Mesenchymal stem cell (in vitro differentiated cells and primary cell): ENCODE measurements at regions not wholly inside any gene's neighbourhood (a gene's known extent, or its start where the extent isn't known, plus 50 kb on each side); places are given as distances from the start of the nearest gene placed in this dataset.

Source experiments
- DNase-seq: peaks from one replicate; pipeline ENCODE4 v3.0.0-alpha.2; 2013
- H2AFZ ChIP-seq: one replicate; pipeline ENCODE4 v1.6.1; 2013; ENCODE audit warnings: low read depth, mild to moderate bottlenecking, control low read depth, inconsistent platforms, low read length, moderate library complexity
- H2AK5ac ChIP-seq: 2 replicates; pipeline ENCODE4 v1.6.1; 2013; ENCODE audit warnings: low read length, moderate library complexity, mild to moderate bottlenecking, inconsistent platforms; ENCODE audit not compliant: severe bottlenecking
- H2BK120ac ChIP-seq: one replicate; pipeline ENCODE4 v1.6.1; 2013; ENCODE audit warnings: low read depth, mild to moderate bottlenecking, inconsistent platforms, low read length, moderate library complexity
- H2BK12ac ChIP-seq, 2 experiments: one replicate each; pipeline ENCODE4 v1.6.1; 2013; ENCODE audit warnings: inconsistent platforms in 2 of 2, low read length in 2 of 2, mild to moderate bottlenecking in 2 of 2, moderate library complexity in 2 of 2, control low read depth in 1 of 2
- H2BK15ac ChIP-seq: one replicate; pipeline ENCODE4 v1.6.1; 2013; ENCODE audit warnings: mild to moderate bottlenecking, low read depth, inconsistent platforms; ENCODE audit not compliant: poor library complexity, severe bottlenecking
- H2BK5ac ChIP-seq: 2 replicates; pipeline ENCODE4 v1.6.1; 2013; ENCODE audit warnings: low read depth, mild to moderate bottlenecking, low read length, control low read depth, inconsistent platforms; ENCODE audit not compliant: poor library complexity, severe bottlenecking
- H3K14ac ChIP-seq, 2 experiments: one replicate each; pipeline ENCODE4 v1.6.1; 2013; ENCODE audit warnings: inconsistent platforms in 2 of 2, low read length in 2 of 2, control low read depth in 1 of 2, mild to moderate bottlenecking in 1 of 2, moderate library complexity in 1 of 2
- H3K18ac ChIP-seq, 2 experiments: one replicate each; pipeline ENCODE4 v1.6.1; 2013; ENCODE audit warnings: inconsistent platforms in 2 of 2, low read length in 2 of 2, control low read depth in 1 of 2, low read depth in 1 of 2, mild to moderate bottlenecking in 1 of 2
- H3K23ac ChIP-seq, 2 experiments: one replicate each; pipeline ENCODE4 v1.6.1; 2013; ENCODE audit warnings: inconsistent platforms in 2 of 2, low read length in 2 of 2, mild to moderate bottlenecking in 2 of 2, moderate library complexity in 2 of 2, control low read depth in 1 of 2
- H3K27ac ChIP-seq: 2 replicates; pipeline ENCODE4 v1.5.1; 2013; ENCODE audit warnings: mild to moderate bottlenecking, moderate library complexity, low read length, control low read depth, inconsistent platforms; ENCODE audit not compliant: poor library complexity, severe bottlenecking
- H3K27me3 ChIP-seq, 2 experiments: 2 replicates each; pipeline versions ENCODE4 v1.6.1 to v1.7.0; 2013; ENCODE audit warnings: low read length in 2 of 2, mild to moderate bottlenecking in 2 of 2, moderate library complexity in 2 of 2, control low read depth in 1 of 2, inconsistent platforms in 1 of 2; ENCODE audit not compliant: control insufficient read depth in 1 of 2, insufficient read depth in 1 of 2
- H3K36me3 ChIP-seq, 2 experiments: 2 replicates each; pipeline versions ENCODE4 v1.6.1 to v1.7.0; 2013; ENCODE audit warnings: low read length in 2 of 2, control low read depth in 1 of 2, inconsistent platforms in 1 of 2, low read depth in 1 of 2, mild to moderate bottlenecking in 1 of 2; ENCODE audit not compliant: insufficient read depth in 2 of 2, control insufficient read depth in 1 of 2
- H3K4ac ChIP-seq, 2 experiments: one replicate each; pipeline ENCODE4 v1.6.1; 2013; ENCODE audit warnings: inconsistent platforms in 2 of 2, low read length in 2 of 2, mild to moderate bottlenecking in 2 of 2, moderate library complexity in 2 of 2, control low read depth in 1 of 2, low read depth in 1 of 2
- H3K4me1 ChIP-seq: 2 replicates; pipeline ENCODE4 v1.6.1; 2013; ENCODE audit warnings: low read depth, low read length, control low read depth; ENCODE audit not compliant: control insufficient read depth, insufficient read depth
- H3K4me2 ChIP-seq: 2 replicates; pipeline ENCODE4 v1.6.1; 2013; ENCODE audit warnings: low read length, mild to moderate bottlenecking, inconsistent platforms; ENCODE audit not compliant: poor library complexity, severe bottlenecking
- H3K4me3 ChIP-seq, 2 experiments: 2 replicates each; pipeline versions ENCODE4 v1.5.1 to v1.7.0; 2013; ENCODE audit warnings: low read length in 2 of 2, mild to moderate bottlenecking in 2 of 2, control low read depth in 1 of 2, low read depth in 1 of 2; ENCODE audit not compliant: insufficient read depth in 1 of 2
- H3K79me1 ChIP-seq: replicated peaks from 2 replicates; pipeline ENCODE4 v1.6.1; 2013; ENCODE audit warnings: mild to moderate bottlenecking, control low read depth, low read length, inconsistent platforms; ENCODE audit not compliant: poor library complexity, severe bottlenecking
- H3K9ac ChIP-seq: 2 replicates; pipeline ENCODE4 v1.7.0; 2013; ENCODE audit warnings: mild to moderate bottlenecking, low read length, moderate library complexity
- H3K9me3 ChIP-seq: 2 replicates; pipeline ENCODE4 v1.7.0; 2013; ENCODE audit warnings: mild to moderate bottlenecking, low read length; ENCODE audit not compliant: control insufficient read depth
- H4K8ac ChIP-seq: one replicate; pipeline ENCODE4 v1.6.1; 2013; ENCODE audit warnings: inconsistent platforms, mild to moderate bottlenecking, low read length, moderate library complexity
- H4K91ac ChIP-seq: one replicate; pipeline ENCODE4 v1.6.1; 2013; ENCODE audit warnings: mild to moderate bottlenecking, low read length, inconsistent platforms
- WGBS: methylation state at CpG from one replicate; pipeline ENCODE4 v1.1.7; 2013; ENCODE audit warnings: mixed read lengths; 5-methylcytosine and 5-hydroxymethylcytosine counted together

- Histone ChIP-seq H4K8ac (no peak overlapping the region), H3K4me2 (no peak overlapping the region), H3K79me1 (no peaks in the 10 kb centered on the region), H3K4me3 (no peak overlapping the region), H4K91ac (no peak overlapping the region), H3K4me1 (no peaks in the 10 kb centered on the region), H3K36me3 (no peaks in the 10 kb centered on the region), H3K9ac (no peak overlapping the region), H3K27me3 (no peaks in the 10 kb centered on the region), H3K9me3 (no peaks in the 10 kb centered on the region), H2AFZ (no peak overlapping the region), H3K4ac (no peak overlapping the region), H2AK5ac (no peak overlapping the region), H3K18ac (no peak overlapping the region), H2BK5ac (no peak overlapping the region), H3K27ac (no peak overlapping the region), H3K23ac (no peak overlapping the region), H2BK15ac (no peak overlapping the region), H2BK120ac (no peak overlapping the region), H2BK12ac (no peak overlapping the region), H3K14ac (no peak overlapping the region)
- DNase-seq = no peak
These were observed 529.4 kb upstream of the CXADR start for GRCh38 chr21:16983420-16983819.

DNA sequence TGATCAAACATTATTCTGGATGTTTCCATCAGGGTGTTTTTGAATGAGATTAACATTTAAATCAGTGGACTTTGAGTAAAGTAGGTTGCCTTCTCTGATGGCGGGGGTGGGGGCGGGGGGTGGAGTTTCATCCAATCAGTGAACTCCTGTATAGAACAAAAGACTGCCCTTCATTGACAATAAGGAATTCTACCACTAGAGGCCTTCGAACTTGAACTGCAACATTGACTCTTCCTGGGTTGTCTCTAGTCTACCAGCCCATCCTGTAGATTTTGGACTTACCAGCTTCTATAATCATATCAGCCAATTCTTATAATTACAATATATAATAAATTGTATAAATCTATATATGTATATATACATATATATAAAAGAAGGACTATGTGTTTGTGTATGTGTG lies 520.4 kb upstream of the CXADR start:
- Histone ChIP-seq H3K4me3 (no peak overlapping the region), H4K8ac (no peak overlapping the region), H3K27ac (no peak overlapping the region), H3K14ac (no peak overlapping the region), H3K27me3 (no peaks in the 10 kb centered on the region), H4K91ac (no peak overlapping the region), H3K36me3 (no peaks in the 10 kb centered on the region), H3K23ac (no peak overlapping the region), H2BK5ac (no peak overlapping the region), H3K4ac (no peak overlapping the region), H2BK120ac (no peak overlapping the region), H3K79me1 (no peaks in the 10 kb centered on the region), H3K9me3 (no peaks in the 10 kb centered on the region), H2BK15ac (no peak overlapping the region), H2AK5ac (no peak overlapping the region), H3K4me2 (no peak overlapping the region), H2AFZ (no peak overlapping the region), H3K4me1 (no peaks in the 10 kb centered on the region), H3K9ac (no peak overlapping the region), H3K18ac (no peak overlapping the region), H2BK12ac (no peak overlapping the region)
- WGBS = 73% methylated on average over 2 of the region's 3 CpGs
- no peak for DNase-seq

DNA sequence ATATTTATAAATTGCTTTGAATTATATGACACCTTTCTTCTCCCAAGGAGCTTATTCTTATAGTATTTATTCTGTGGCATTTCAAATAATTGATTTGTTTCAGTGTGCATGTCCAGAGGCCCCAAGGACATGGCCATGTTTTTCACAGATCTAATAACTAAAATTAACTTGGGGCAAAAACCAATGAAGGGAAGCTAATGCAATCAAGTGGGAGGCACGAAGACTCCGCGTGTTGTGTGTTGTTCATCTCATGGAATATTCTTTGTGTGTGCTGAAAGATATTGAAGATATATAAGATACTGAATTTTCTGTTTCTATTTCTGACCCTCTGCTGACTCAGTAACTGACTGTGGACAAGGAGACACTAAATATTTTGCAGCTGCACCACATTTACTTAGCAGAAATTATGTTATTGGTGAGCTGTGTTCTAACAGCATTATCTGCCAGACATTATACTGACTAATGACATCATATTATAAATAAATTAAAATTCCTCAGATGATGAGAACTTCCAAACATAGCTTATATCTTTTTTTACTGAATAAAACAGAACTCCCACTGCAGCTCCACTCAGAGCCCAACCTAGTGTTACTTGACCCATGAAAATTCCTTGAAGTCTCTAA lies 519.3 kb upstream of the CXADR start:
- H3K4ac ChIP-seq = no peak overlapping the region

DNA sequence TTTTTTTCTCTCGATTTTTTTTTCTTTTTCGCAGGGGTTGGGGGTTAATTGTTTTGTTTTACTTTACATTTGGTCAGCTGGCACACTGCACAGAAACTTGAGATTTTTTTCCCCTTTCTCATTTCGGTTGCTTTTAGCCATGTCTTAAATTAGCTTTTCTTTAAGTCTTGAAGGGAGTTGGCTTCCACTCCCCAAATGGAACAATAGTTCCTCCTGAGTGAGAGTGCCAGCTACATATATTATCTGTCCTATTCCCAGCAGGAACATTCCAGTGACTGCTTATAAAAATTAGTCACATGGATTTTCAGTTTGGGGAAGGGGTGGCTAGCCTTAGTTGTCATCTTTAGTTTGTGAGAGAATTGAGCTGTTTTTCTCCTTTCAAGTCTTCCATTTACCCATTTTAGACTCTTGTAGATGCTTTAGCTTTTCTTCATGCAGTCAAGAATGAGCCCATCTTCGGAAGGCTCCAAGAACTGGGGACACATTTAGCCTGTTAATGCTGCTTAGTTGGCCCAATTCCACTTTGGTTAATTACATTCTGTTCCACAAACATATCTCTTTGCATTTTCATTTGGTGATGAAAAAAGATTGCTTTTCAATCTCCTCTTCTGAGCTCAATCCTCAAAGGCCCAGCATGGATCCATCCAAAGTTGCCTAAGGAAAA lies 510.1 kb upstream of the CXADR start:
- Histone ChIP-seq H2AFZ (no peak overlapping the region), H2BK5ac (no peak overlapping the region), H3K9ac (no peak overlapping the region), H3K9me3 (no peaks in the 10 kb centered on the region), H3K4me3 (no peak overlapping the region), H2BK120ac (no peak overlapping the region), H3K27me3 (no peaks in the 10 kb centered on the region), H3K18ac (no peak overlapping the region), H2BK12ac (no peak overlapping the region), H3K79me1 (no peaks in the 10 kb centered on the region), H3K4ac (no peak overlapping the region), H3K36me3 (no peaks in the 10 kb centered on the region), H2BK15ac (no peak overlapping the region), H3K14ac (no peak overlapping the region), H3K27ac (peak overlapping the region; percentile 79), H4K91ac (no peak overlapping the region), H2AK5ac (peak overlapping the region; percentile 10), H3K4me1 (no peaks in the 10 kb centered on the region), H4K8ac (no peak overlapping the region), H3K4me2 (no peak overlapping the region), H3K23ac (no peak overlapping the region)
- WGBS = 74% methylated on average over 2 of the region's 4 CpGs
- no peak for DNase-seq

More for the DNA sequence above, 519.3 kb upstream of the CXADR start:
- Histone ChIP-seq H3K23ac (no peak overlapping the region), H3K27me3 (no peaks in the 10 kb centered on the region), H3K18ac (no peak overlapping the region), H4K91ac (no peak overlapping the region), H3K4me1 (no peaks in the 10 kb centered on the region), H3K4me2 (no peak overlapping the region), H2BK5ac (no peak overlapping the region), H3K36me3 (no peaks in the 10 kb centered on the region), H2BK120ac (no peak overlapping the region), H2BK15ac (no peak overlapping the region), H2BK12ac (no peak overlapping the region), H3K14ac (no peak overlapping the region), H3K9ac (no peak overlapping the region), H3K4me3 (no peak overlapping the region), H3K9me3 (no peaks in the 10 kb centered on the region), H3K27ac (no peak overlapping the region), H3K79me1 (no peaks in the 10 kb centered on the region), H2AK5ac (no peak overlapping the region), H4K8ac (no peak overlapping the region), H2AFZ (no peak overlapping the region)
- DNase-seq = no peak
- WGBS = 93% methylated on average over 3 of the region's 3 CpGs
